GM23338 (cell line): ENCODE measurements at regions not wholly inside any gene's neighbourhood (a gene's known extent, or its start where the extent isn't known, plus 50 kb on each side); places are given as distances from the start of the nearest gene placed in this dataset.

Source experiments
- ATAC-seq: fragments of 200-7000 bp; cut with Tn5 transposase; 3 replicates; pipeline ENCODE4 v1.9.1; 2020
- DNase-seq: peaks from one replicate; pipeline ENCODE4 v3.0.0-alpha.2; 2015; ENCODE audit warnings: low spot score
- H2AFZ ChIP-seq: fragments of 200-600 bp; sonication (generic); 2 replicates; pipeline ENCODE4 v1.8.0; 2016; ENCODE audit warnings: antibody characterized with exemption, mild to moderate bottlenecking, moderate library complexity
- H3F3A ChIP-seq: fragments of 200-600 bp; sonication (generic); replicated peaks from 2 replicates; pipeline ENCODE4 v1.8.0; 2017; ENCODE audit warnings: antibody characterized with exemption, mixed run types, low read depth
- H3K27ac ChIP-seq: fragments of 200-600 bp; sonication (generic); 2 replicates; pipeline ENCODE4 v1.6.1; 2016; ENCODE audit warnings: low read depth
- H3K27me3 ChIP-seq: fragments of 200-600 bp; sonication (generic); 2 replicates; pipeline ENCODE4 v1.8.0; 2016; ENCODE audit warnings: mild to moderate bottlenecking, mixed run types, moderate library complexity; ENCODE audit not compliant: insufficient read depth
- H3K36me3 ChIP-seq: fragments of 200-600 bp; sonication (generic); 2 replicates; pipeline ENCODE4 v1.8.0; 2016; ENCODE audit warnings: mild to moderate bottlenecking; ENCODE audit not compliant: insufficient read depth
- H3K4me1 ChIP-seq: fragments of 200-600 bp; sonication (generic); 2 replicates; pipeline ENCODE4 v1.8.0; 2016; ENCODE audit warnings: mild to moderate bottlenecking, moderate library complexity; ENCODE audit not compliant: insufficient read depth
- H3K4me2 ChIP-seq: fragments of 200-600 bp; sonication (generic); 2 replicates; pipeline ENCODE4 v1.7.1; 2017; ENCODE audit warnings: mixed run types
- H3K4me3 ChIP-seq: fragments of 200-600 bp; sonication (generic); 2 replicates; pipeline ENCODE4 v1.6.1; 2016; ENCODE audit warnings: mixed run types
- H3K79me2 ChIP-seq: fragments of 200-600 bp; sonication (generic); replicated peaks from 2 replicates; pipeline ENCODE4 v1.8.0; 2017; ENCODE audit warnings: mild to moderate bottlenecking; ENCODE audit not compliant: insufficient read depth
- H3K9me2 ChIP-seq: fragments of 200-600 bp; sonication (generic); 2 replicates; pipeline ENCODE4 v1.8.0; 2017; ENCODE audit not compliant: insufficient read depth
- H4K20me1 ChIP-seq: fragments of 200-600 bp; sonication (generic); replicated peaks from 2 replicates; pipeline ENCODE4 v1.8.0; 2017; ENCODE audit warnings: mild to moderate bottlenecking; ENCODE audit not compliant: insufficient read depth
- H3K27ac Mint-ChIP-seq: 2 replicates; pipeline ENCODE4 v1.8.0; 2020; ENCODE audit warnings: inconsistent platforms, mild to moderate bottlenecking, moderate library complexity, mixed read lengths
- H3K27me3 Mint-ChIP-seq: 3 replicates; pipeline ENCODE4 v1.8.0; 2022; ENCODE audit warnings: low read depth, mild to moderate bottlenecking, moderate library complexity, mixed read lengths, inconsistent platforms; ENCODE audit not compliant: insufficient read depth, poor library complexity
- H3K36me3 Mint-ChIP-seq: 3 replicates; pipeline ENCODE4 v1.8.0; 2021; ENCODE audit warnings: low read depth, mild to moderate bottlenecking, inconsistent platforms, moderate library complexity, mixed read lengths
- H3K4me1 Mint-ChIP-seq: 3 replicates; pipeline ENCODE4 v1.8.0; 2020; ENCODE audit warnings: mild to moderate bottlenecking, inconsistent platforms, mixed read lengths
- H3K4me3 Mint-ChIP-seq: 3 replicates; pipeline ENCODE4 v1.8.0; 2021; ENCODE audit warnings: moderate library complexity, mild to moderate bottlenecking, inconsistent platforms, mixed read lengths
- H3K9me3 Mint-ChIP-seq: 3 replicates; pipeline ENCODE4 v1.8.0; 2020; ENCODE audit warnings: moderate library complexity, mild to moderate bottlenecking, inconsistent platforms, mixed read lengths
- CREB1 ChIP-seq: fragments of 250-450 bp; sonication (Bioruptor Pico); IDR thresholded peaks from 2 replicates; pipeline ENCODE4 v1.5.0; 2020; ENCODE audit warnings: low read depth, mild to moderate bottlenecking, moderate library complexity
- CTCF ChIP-seq, 2 experiments: fragments of 200-600 bp in 1 of 2; sonication (generic) in 1 of 2; conservative IDR thresholded peaks; 2 replicates each; pipeline versions ENCODE4 v1.5.1 to v1.6.1; 2016 to 2017; ENCODE audit warnings: antibody characterized with exemption in 2 of 2, low read depth in 2 of 2, mild to moderate bottlenecking in 2 of 2, moderate library complexity in 1 of 2
- ETS1 ChIP-seq: IDR thresholded peaks from 2 replicates; pipeline ENCODE4 v1.6.1; 2016; ENCODE audit warnings: antibody characterized with exemption
- EZH2 ChIP-seq: fragments of 200-600 bp; sonication (generic); IDR thresholded peaks from one replicate; pipeline ENCODE4 v1.8.0; 2017; ENCODE audit warnings: antibody characterized with exemption, mild to moderate bottlenecking, low read depth; ENCODE audit not compliant: unreplicated experiment
- EZH2phosphoT487 ChIP-seq: fragments of 200-600 bp; sonication (generic); IDR thresholded peaks from one replicate; pipeline ENCODE4 v1.8.1; 2018; ENCODE audit warnings: antibody characterized with exemption; ENCODE audit not compliant: unreplicated experiment
- JUNB ChIP-seq: IDR thresholded peaks from one replicate; pipeline ENCODE4 v1.6.1; 2016; ENCODE audit warnings: antibody characterized with exemption; ENCODE audit not compliant: unreplicated experiment
- NANOG ChIP-seq: IDR thresholded peaks from 2 replicates; pipeline ENCODE4 v1.6.1; 2016; ENCODE audit warnings: antibody characterized with exemption, borderline replicate concordance
- REST ChIP-seq: IDR thresholded peaks from one replicate; pipeline ENCODE4 v1.6.1; 2018; ENCODE audit warnings: antibody characterized with exemption; ENCODE audit not compliant: unreplicated experiment
- STAT1 ChIP-seq: IDR thresholded peaks from one replicate; pipeline ENCODE4 v1.6.1; 2016; ENCODE audit warnings: antibody characterized with exemption; ENCODE audit not compliant: unreplicated experiment
- ZNF114 ChIP-seq: fragments of 250-450 bp; sonication (Bioruptor Pico); IDR thresholded peaks from 2 replicates; pipeline ENCODE4 v1.5.0; 2020; ENCODE audit warnings: mild to moderate bottlenecking, moderate library complexity
- ZNF331 ChIP-seq: fragments of 250-450 bp; sonication (Bioruptor Pico); IDR thresholded peaks from 2 replicates; pipeline ENCODE4 v1.5.0; 2020; ENCODE audit warnings: low read depth, mild to moderate bottlenecking, moderate library complexity
- ZNF462 ChIP-seq: fragments of 250-450 bp; sonication (Bioruptor Pico); IDR thresholded peaks from 2 replicates; pipeline ENCODE4 v1.5.0; 2020; ENCODE audit warnings: mild to moderate bottlenecking, moderate library complexity

- Histone ChIP-seq H3K36me3 (no peaks in the 10 kb centered on the region), H3K79me2 (no peaks in the 10 kb centered on the region), H4K20me1 (no peaks in the 10 kb centered on the region), H3F3A (no peaks in the 10 kb centered on the region), H3K27ac (no peak overlapping the region), H3K9me2 (no peaks in the 10 kb centered on the region), H2AFZ (no peak overlapping the region), H3K4me1 (no peaks in the 10 kb centered on the region; the same call in 1 of the 2 replicates), H3K4me3 (no peak overlapping the region), H3K27me3 (no peaks in the 10 kb centered on the region), H3K4me2 (no peak overlapping the region)
- Mint-ChIP-seq H3K36me3 (no peaks in the 10 kb centered on the region), H3K27me3 (peaks cover 3% of the 10 kb centered on the region), H3K27ac (no peak overlapping the region), H3K4me3 (no peak overlapping the region), H3K4me1 (no peaks in the 10 kb centered on the region; the same call in 2 of the 3 replicates), H3K9me3 (no peaks in the 10 kb centered on the region)
- TF ChIP-seq ZNF331 (no peak), ETS1 (no peak), EZH2 (no peak), CTCF (conservative IDR thresholded peaks at IDR 0.05; ENCODE audit: low read depth in 2 of 2) (no peak), JUNB (no peak), CREB1 (no peak), NANOG (no peak), REST (no peak), STAT1 (no peak), ZNF462 (CRISPR knock-in tag) (no peak), ZNF114 (CRISPR knock-in tag) (no peak), EZH2phosphoT487 (no peak)
- ATAC-seq = no peak
- DNase-seq = no peak
These were observed 409.4 kb downstream of the IRS2 start for GRCh38 chr13:109376936-109377335.
